ENCODE measurements at regions not wholly inside any gene's neighbourhood (a gene's known extent, or its start where the extent isn't known, plus 50 kb on each side); places are given as distances from the start of the nearest gene placed in this dataset.

DNA sequence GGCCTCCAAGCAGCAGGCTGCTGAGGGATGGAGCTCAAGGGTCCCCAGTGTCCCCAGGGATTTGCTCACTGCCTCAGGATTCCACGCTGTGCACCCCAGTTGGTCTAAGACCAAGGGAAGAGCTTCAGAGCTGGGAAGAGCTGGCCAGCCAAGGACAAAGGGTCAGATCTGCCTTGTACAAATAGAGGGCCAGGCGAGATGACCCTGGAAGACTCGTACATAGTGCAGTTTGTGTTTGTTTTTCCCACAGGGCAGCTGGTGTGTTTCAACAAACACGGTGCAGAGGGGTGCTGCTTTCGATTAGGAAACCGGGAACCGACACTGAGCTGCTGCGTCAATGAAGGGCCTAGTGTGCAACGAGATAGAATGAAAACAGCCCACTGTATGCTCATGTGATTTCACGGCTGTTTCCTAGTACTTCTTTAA lies 56.1 kb upstream of the TRPM1 start:
- WGBS, 2 donors = 64 to 71% methylated on average over 10 of the region's 10 CpGs
- TF ChIP-seq POLR2AphosphoS5 (IDR thresholded peaks at IDR 0.05) (peak; percentile 25 to 48), POLR2A (IDR thresholded peaks at IDR 0.05) (no peak)
- H3K4me1 ChIP-seq = no peaks in the 10 kb centered on the region
- no peaks in the 10 kb centered on the region for H3K36me3 ChIP-seq
- H3K27me3 ChIP-seq = no peaks in the 10 kb centered on the region
- ATAC-seq (ENCODE audit: low FRiP score in 2 of 2) (peak in 1 of 2 donors; percentile 27), DNase-seq (no peak)
- no peak overlapping the region for H3K4me3 ChIP-seq
- H3K27ac ChIP-seq = peak overlapping the region in 1 of 4 donors; percentile 48
- no peaks in the 10 kb centered on the region for H3K9me3 ChIP-seq

DNA sequence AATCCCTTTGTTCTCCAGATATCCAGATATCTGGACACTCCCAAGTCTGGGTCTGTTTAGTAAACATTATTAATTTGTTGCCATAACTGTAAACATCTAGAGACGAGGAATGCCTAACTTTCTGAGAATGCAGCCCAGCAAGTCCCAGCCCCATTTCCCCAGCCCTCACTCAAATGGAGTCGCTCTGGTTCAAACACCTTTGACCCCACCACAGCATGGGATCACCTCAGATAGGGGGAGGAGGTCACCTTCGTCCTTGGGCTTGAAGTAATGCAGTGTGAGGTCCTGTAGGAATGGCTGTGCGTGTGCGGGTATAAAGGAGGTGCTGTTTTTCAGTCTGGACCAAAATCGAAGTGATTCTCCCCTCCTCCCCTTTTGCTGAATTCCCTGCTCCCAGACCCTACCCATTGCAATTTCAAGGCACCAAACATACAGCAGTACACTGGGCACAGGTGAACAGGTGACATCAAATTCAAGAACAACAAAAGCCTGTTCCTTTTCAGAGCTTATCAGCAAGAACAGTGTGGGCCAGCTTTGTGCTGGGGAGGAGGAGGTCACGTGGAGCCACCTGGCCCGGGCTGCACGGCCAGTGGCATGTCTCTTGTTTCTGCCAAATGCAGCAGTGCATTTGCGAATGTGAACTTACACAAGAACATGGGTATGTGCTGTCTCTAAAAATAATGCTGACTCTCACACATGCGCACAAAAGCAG lies 57.5 kb upstream of the TRPM1 start:
- H3K4me1 ChIP-seq = no peaks in the 10 kb centered on the region
- no peak for ATAC-seq (ENCODE audit: low FRiP score in 2 of 2)
- no peak for DNase-seq
- 67 to 72% methylated on average over 9 to 11 of the region's 11 CpGs for WGBS, 2 donors
- H3K4me3 ChIP-seq = no peak overlapping the region
- H3K27ac ChIP-seq = no peak overlapping the region
- H3K36me3 ChIP-seq = no peaks in the 10 kb centered on the region
- H3K9me3 ChIP-seq = no peaks in the 10 kb centered on the region
- TF ChIP-seq, protein P1, sequence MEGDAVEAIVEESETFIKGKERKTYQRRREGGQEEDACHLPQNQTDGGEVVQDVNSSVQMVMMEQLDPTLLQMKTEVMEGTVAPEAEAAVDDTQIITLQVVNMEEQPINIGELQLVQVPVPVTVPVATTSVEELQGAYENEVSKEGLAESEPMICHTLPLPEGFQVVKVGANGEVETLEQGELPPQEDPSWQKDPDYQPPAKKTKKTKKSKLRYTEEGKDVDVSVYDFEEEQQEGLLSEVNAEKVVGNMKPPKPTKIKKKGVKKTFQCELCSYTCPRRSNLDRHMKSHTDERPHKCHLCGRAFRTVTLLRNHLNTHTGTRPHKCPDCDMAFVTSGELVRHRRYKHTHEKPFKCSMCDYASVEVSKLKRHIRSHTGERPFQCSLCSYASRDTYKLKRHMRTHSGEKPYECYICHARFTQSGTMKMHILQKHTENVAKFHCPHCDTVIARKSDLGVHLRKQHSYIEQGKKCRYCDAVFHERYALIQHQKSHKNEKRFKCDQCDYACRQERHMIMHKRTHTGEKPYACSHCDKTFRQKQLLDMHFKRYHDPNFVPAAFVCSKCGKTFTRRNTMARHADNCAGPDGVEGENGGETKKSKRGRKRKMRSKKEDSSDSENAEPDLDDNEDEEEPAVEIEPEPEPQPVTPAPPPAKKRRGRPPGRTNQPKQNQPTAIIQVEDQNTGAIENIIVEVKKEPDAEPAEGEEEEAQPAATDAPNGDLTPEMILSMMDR (IDR thresholded peaks at IDR 0.05) = no peak
- TF ChIP-seq POLR2A (IDR thresholded peaks at IDR 0.05) = no peak
- TF ChIP-seq POLR2AphosphoS5 (IDR thresholded peaks at IDR 0.05) = no peak
- TF ChIP-seq EP300 (IDR thresholded peaks at IDR 0.05) = no peak
- H3K27me3 ChIP-seq = no peaks in the 10 kb centered on the region

DNA sequence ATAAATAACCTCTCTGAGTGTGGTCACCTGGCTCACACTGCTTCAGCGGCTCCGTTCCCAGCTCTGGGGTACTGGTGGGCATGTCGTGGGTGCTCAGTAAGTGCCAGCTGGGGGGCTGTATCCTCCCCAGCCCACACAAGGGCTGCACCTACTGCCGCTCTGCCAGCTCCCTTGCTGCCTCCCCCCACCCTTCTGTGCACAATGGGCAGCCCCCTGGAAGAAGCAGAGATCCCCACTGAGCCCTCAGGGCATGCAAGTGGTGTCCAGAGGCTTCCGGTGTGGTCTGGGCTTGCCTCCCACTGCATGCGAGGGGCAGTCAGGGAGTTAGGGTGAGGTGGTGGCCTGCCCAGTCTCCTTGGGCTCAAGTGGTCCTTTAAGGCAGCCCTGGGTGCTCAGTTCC lies 58.3 kb upstream of the TRPM1 start:
- no peaks in the 10 kb centered on the region for H3K36me3 ChIP-seq
- DNase-seq = no peak
- H3K4me3 ChIP-seq = no peak overlapping the region
- H3K27me3 ChIP-seq = no peaks in the 10 kb centered on the region
- no peak overlapping the region for H3K27ac ChIP-seq
- WGBS, 2 donors = 89 to 100% methylated on average over 4 to 6 of the region's 6 CpGs
- ATAC-seq (ENCODE audit: low FRiP score in 2 of 2) = peak in 1 of 2 donors; percentile 19
- TF ChIP-seq POLR2A (IDR thresholded peaks at IDR 0.05) (no peak), EP300 (IDR thresholded peaks at IDR 0.05) (no peak)
- TF ChIP-seq, protein P1 (IDR thresholded peaks at IDR 0.05) = no peak
- no peaks in the 10 kb centered on the region for H3K9me3 ChIP-seq
- no peaks in the 10 kb centered on the region for H3K4me1 ChIP-seq

DNA sequence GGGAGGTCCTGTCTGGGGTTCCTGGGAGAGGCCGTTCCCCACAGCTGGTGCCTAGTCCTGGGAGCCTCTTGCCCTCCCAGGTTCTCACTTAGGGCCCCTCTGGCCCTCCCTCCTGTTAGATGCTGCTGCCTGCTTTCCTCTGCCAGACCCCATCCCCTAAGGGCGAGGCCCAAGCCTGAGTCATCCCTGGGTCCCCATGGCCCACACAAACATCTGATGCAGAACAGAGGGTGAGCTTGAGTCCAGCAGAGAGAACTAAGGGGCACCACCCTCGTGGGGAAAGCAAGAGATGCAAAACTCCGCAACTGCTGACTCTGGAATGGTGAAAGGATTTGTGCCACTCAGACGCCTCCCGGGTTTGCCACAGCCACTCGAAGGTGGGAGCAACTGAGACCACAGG lies 58.8 kb upstream of the TRPM1 start:
- ATAC-seq (ENCODE audit: low FRiP score in 2 of 2) = peak in 1 of 2 donors; percentile 4
- no peak for DNase-seq
- Histone ChIP-seq H3K27ac (no peak overlapping the region), H3K36me3 (no peaks in the 10 kb centered on the region), H3K27me3 (no peaks in the 10 kb centered on the region), H3K4me3 (no peak overlapping the region), H3K9me3 (no peaks in the 10 kb centered on the region), H3K4me1 (no peaks in the 10 kb centered on the region)
- WGBS, 2 donors = 89% methylated on average over 7 of the region's 7 CpGs; no CpG with 5 or more reads in 1 of the 2 donors
- TF ChIP-seq POLR2AphosphoS5 (IDR thresholded peaks at IDR 0.05) (no peak), EP300 (IDR thresholded peaks at IDR 0.05) (no peak), POLR2A (IDR thresholded peaks at IDR 0.05) (no peak)
- TF ChIP-seq, protein P1 (IDR thresholded peaks at IDR 0.05) = no peak

DNA sequence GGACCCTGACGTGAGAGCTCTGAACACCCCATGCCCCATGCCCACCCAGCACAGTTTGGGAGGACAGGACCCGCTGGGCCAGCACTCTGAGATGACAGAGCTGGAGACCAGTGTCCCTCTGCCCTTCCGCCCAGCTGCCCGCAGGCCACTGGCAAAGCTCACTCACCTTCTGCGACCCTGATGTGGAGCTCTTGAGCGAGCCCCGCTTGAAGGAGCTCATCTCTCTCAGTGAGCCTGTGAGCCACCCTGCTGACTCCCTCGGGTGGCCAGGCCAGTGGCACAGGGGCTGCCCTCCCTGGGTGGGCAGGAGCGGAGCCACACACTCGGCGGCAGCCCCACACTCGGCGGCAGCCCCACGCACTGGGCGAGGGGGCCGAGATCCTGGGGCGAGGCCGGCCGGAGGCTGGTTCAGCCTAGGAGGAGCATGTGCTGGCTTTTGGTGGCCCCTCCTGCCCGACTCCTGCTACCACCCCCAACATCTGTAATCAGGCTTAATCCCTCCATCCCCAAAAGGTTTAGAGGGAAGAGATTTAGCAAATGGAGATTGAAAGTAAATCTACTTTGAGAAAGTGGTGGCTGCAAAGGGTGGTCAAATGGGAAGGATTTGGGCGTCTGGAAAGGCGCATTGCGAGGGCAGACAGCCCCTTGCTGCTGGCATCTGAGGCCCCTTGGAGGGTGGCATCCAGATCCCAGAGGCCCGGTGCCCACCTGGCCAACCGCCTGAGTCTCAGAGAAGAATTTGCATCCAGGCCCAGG lies 59.4 kb upstream of the TRPM1 start:
- WGBS, 2 donors = 90 to 93% methylated on average over 11 to 21 of the region's 25 CpGs
- H3K27ac ChIP-seq = no peak overlapping the region
- no peaks in the 10 kb centered on the region for H3K9me3 ChIP-seq
- DNase-seq (no peak), ATAC-seq (ENCODE audit: low FRiP score in 2 of 2) (no peak)
- H3K36me3 ChIP-seq = no peaks in the 10 kb centered on the region
- no peaks in the 10 kb centered on the region for H3K27me3 ChIP-seq
- TF ChIP-seq POLR2AphosphoS5 (IDR thresholded peaks at IDR 0.05) (no peak), EP300 (IDR thresholded peaks at IDR 0.05) (no peak), POLR2A (IDR thresholded peaks at IDR 0.05) (no peak)
- TF ChIP-seq, protein P1 (IDR thresholded peaks at IDR 0.05) = no peak
- H3K4me3 ChIP-seq = no peak overlapping the region
- no peaks in the 10 kb centered on the region for H3K4me1 ChIP-seq

Data from upper lobe of left lung (tissue), 6 donors.